Uterus (tissue), 2 donors: ENCODE measurements at regions not wholly inside any gene's neighbourhood (a gene's known extent, or its start where the extent isn't known, plus 50 kb on each side); places are given as distances from the start of the nearest gene placed in this dataset.

Source experiments
- CTCF ChIP-seq, 4 experiments: fragments of 200-600 bp in 2 of 4; fragments of 450-650 bp in 2 of 4; sonication (generic) in 2 of 4; IDR thresholded peaks; one replicate each; pipeline ENCODE4 v1.5.1; 2016 to 2019; ENCODE audit warnings: antibody characterized with exemption in 4 of 4, mild to moderate bottlenecking in 2 of 4, moderate library complexity in 1 of 4
- POLR2A ChIP-seq, 2 donors: fragments of 450-650 bp; IDR thresholded peaks; one replicate each; pipeline ENCODE4 v1.6.1; 2016; ENCODE audit warnings: antibody characterized with exemption in 2 of 2, mild to moderate bottlenecking in 1 of 2, moderate library complexity in 1 of 2

- no peak for TF ChIP-seq CTCF (IDR thresholded peaks at IDR 0.05)
- no peak for TF ChIP-seq POLR2A (IDR thresholded peaks at IDR 0.05)
Measured at GRCh38 chr16:82476786-82477185, 150.0 kb upstream of the CDH13 start.
